ENCODE measurements at regions not wholly inside any gene's neighbourhood (a gene's known extent, or its start where the extent isn't known, plus 50 kb on each side); places are given as distances from the start of the nearest gene placed in this dataset.

- Mint-ChIP-seq H3K27ac (no peak overlapping the region), H3K4me1 (peaks cover 14 to 25% of the 10 kb centered on the region in 2 experiments), H3K4me3 (no peak overlapping the region), H3K36me3 (ENCODE audit: insufficient read depth in 1 of 3, low read depth in 3 of 3) (peaks cover 0 to 12% (median 3%) of the 10 kb centered on the region in 3 experiments; a peak in 3 of 7 replicates), H3K27me3 (ENCODE audit: low read depth) (no peaks in the 10 kb centered on the region), H3K9me3 (peaks cover 0 to 5% of the 10 kb centered on the region in 2 experiments; a peak in 1 of 5 replicates)
- Histone ChIP-seq H3K9me3 (ENCODE audit: control insufficient read depth, low read depth, low read length) (no peaks in the 10 kb centered on the region), H3K18ac (ENCODE audit: insufficient read length, low read depth, low read length) (no peak overlapping the region), H3K27ac (ENCODE audit: insufficient read length, low read depth, low read length) (no peak overlapping the region), H4K91ac (ENCODE audit: insufficient read length, low read depth, low read length) (no peak overlapping the region), H3K4me2 (ENCODE audit: insufficient read depth, insufficient read length, low read length) (no peak overlapping the region), H3K27me3 (ENCODE audit: insufficient read depth, low read length) (no peaks in the 10 kb centered on the region), H3T11ph (ENCODE audit: low read length) (no peak overlapping the region), H3K56ac (ENCODE audit: insufficient read length, low read depth, low read length) (no peak overlapping the region), H4K20me1 (ENCODE audit: control insufficient read depth, insufficient read depth, insufficient read length) (no peaks in the 10 kb centered on the region), H4K8ac (replicated peaks; ENCODE audit: insufficient read length, low read depth, low read length) (no peak overlapping the region), H3K23me2 (ENCODE audit: insufficient read length, low read depth, low read length, poor library complexity, severe bottlenecking) (no peaks in the 10 kb centered on the region), H2BK120ac (ENCODE audit: low read depth, low read length, poor library complexity, severe bottlenecking) (no peak overlapping the region), H2AK5ac (ENCODE audit: insufficient read length, low read length) (no peak overlapping the region), H2BK5ac (ENCODE audit: insufficient read length, low read length) (no peak overlapping the region), H3K4me1 (ENCODE audit: insufficient read depth, low read length) (no peaks in the 10 kb centered on the region; the same call in 1 of the 2 replicates), H2BK20ac (ENCODE audit: low read depth, low read length, poor library complexity, severe bottlenecking) (no peak overlapping the region), H3K79me1 (ENCODE audit: insufficient read depth, low read depth, low read length, poor library complexity, severe bottlenecking) (no peaks in the 10 kb centered on the region), H3K23ac (ENCODE audit: insufficient read length, low read depth, low read length) (no peak overlapping the region), H3K4ac (ENCODE audit: low read depth, low read length) (no peak overlapping the region), H2BK15ac (ENCODE audit: low read depth, low read length) (no peak overlapping the region), H2AFZ (ENCODE audit: low read length) (no peak overlapping the region), H2BK12ac (ENCODE audit: insufficient read length, low read depth, low read length) (no peak overlapping the region), H4K5ac (ENCODE audit: insufficient read length, low read depth, low read length) (no peak overlapping the region), H3K14ac (ENCODE audit: insufficient read depth, low read length) (no peak overlapping the region), H3K9ac (ENCODE audit: extremely low read depth, insufficient read length, low read length) (no peak overlapping the region), H3K79me2 (ENCODE audit: insufficient read depth, low read length) (no peaks in the 10 kb centered on the region)
- DNase-seq: no peak
- no CpG with 5 or more reads among the region's 5 CpGs for WGBS (ENCODE audit: extremely low coverage, insufficient read length, low lambda C conversion rate)
- TF ChIP-seq CTCF (conservative IDR thresholded peaks at IDR 0.05): no peak
Observed at GRCh38 chr2:226445216-226445861, 354.3 kb downstream of the IRS1 start.

Data from H9 (cell line).